CD4-positive, alpha-beta T cell treated with Interleukin-4 for 4 hours (primary cell): ENCODE measurements at regions not wholly inside any gene's neighbourhood (a gene's known extent, or its start where the extent isn't known, plus 50 kb on each side); places are given as distances from the start of the nearest gene placed in this dataset.
"Not testable (repeated sequence)": the region's sequence is repeated elsewhere in the genome, so short reads cannot be mapped to it uniquely, and the experiment has no call there.

Experiments
- DNase-seq: peaks from one replicate; pipeline ENCODE4 v3.0.0-alpha.2; 2020

- DNase-seq: no peak
Observed at GRCh38 chr5:87598460-87598859, 185.7 kb upstream of the CCNH start.

- DNase-seq: no peak
Observed at GRCh38 chr5:87594566-87594965, 181.8 kb upstream of the CCNH start.

GRCh38 chr5:87589587-87589986 lies 176.9 kb upstream of the CCNH start:
- DNase-seq: no peak

- no peak for DNase-seq
Observed at GRCh38 chr5:87588316-87588715, 175.6 kb upstream of the CCNH start.

- DNase-seq: not testable (repeated sequence)
Observed at GRCh38 chr5:87583704-87584103, 171.0 kb upstream of the CCNH start.

- DNase-seq: no peak
Observed at GRCh38 chr5:87582149-87582548, 169.4 kb upstream of the CCNH start.

- no peak for DNase-seq
Observed at GRCh38 chr5:87581661-87582060, 168.9 kb upstream of the CCNH start.

- no peak for DNase-seq
Observed at GRCh38 chr5:87579678-87580077, 166.9 kb upstream of the CCNH start.

GRCh38 chr5:87576867-87577266 lies 164.1 kb upstream of the CCNH start:
- no peak for DNase-seq

GRCh38 chr5:87576306-87576705 lies 163.6 kb upstream of the CCNH start:
- DNase-seq: not testable (repeated sequence)

- no peak for DNase-seq
Observed at GRCh38 chr5:87574106-87574505, 161.4 kb upstream of the CCNH start.

GRCh38 chr5:87572611-87573010 lies 159.9 kb upstream of the CCNH start:
- DNase-seq: no peak

GRCh38 chr5:87572090-87572489 lies 159.4 kb upstream of the CCNH start:
- no peak for DNase-seq

GRCh38 chr5:87570366-87570765 lies 157.6 kb upstream of the CCNH start:
- no peak for DNase-seq

- DNase-seq: no peak
Observed at GRCh38 chr5:87562068-87562467, 149.3 kb upstream of the CCNH start.

- DNase-seq: no peak
Observed at GRCh38 chr5:87560528-87560927, 147.8 kb upstream of the CCNH start.

- no peak for DNase-seq
Observed at GRCh38 chr5:87551911-87552310, 139.2 kb upstream of the CCNH start.

- DNase-seq: no peak
Observed at GRCh38 chr5:87541676-87542075, 128.9 kb upstream of the CCNH start.

GRCh38 chr5:87541033-87541432 lies 128.3 kb upstream of the CCNH start:
- DNase-seq: no peak

- no peak for DNase-seq
Observed at GRCh38 chr5:87539839-87540238, 127.1 kb upstream of the CCNH start.

- DNase-seq: no peak
Observed at GRCh38 chr5:87536365-87536764, 123.6 kb upstream of the CCNH start.

- no peak for DNase-seq
Observed at GRCh38 chr5:87535706-87536105, 123.0 kb upstream of the CCNH start.

GRCh38 chr5:87529486-87530076 lies 116.9 kb upstream of the CCNH start:
- no peak for DNase-seq

- DNase-seq: no peak
Observed at GRCh38 chr5:87526131-87526530, 113.4 kb upstream of the CCNH start.

- no peak for DNase-seq
Observed at GRCh38 chr5:87524217-87524616, 111.5 kb upstream of the CCNH start.

- DNase-seq: not testable (repeated sequence)
Observed at GRCh38 chr5:87511778-87512177, 99.0 kb upstream of the CCNH start.
